ENCODE measurements at regions not wholly inside any gene's neighbourhood (a gene's known extent, or its start where the extent isn't known, plus 50 kb on each side); places are given as distances from the start of the nearest gene placed in this dataset.

DNA sequence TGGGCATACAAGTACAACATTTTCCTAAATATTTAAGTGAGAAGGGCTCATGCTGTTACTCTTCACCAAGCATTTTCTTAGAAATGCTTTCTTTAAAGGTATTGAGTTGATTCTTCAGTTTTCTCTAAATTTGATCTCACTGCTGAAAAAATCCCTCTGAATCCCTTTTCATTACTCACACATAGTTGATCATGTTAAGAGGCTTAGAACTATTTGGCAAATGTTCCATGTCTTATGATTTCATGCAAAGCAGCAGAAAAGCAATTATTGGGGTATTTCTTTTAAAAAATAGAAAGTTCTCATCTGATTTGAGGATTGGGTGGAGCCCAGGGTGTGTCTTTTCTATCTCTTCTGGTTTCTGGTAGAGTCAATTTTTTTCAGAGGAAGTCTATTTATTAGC is 1079.8 kb upstream of the ZEB2 start:
- no peak overlapping the region for H4K8ac ChIP-seq (replicated peaks; ENCODE audit: insufficient read length, low read depth, low read length)
- H2BK20ac ChIP-seq (ENCODE audit: low read depth, low read length, poor library complexity, severe bottlenecking): no peak overlapping the region
- H3K27ac Mint-ChIP-seq: no peak overlapping the region
- H4K20me1 ChIP-seq (ENCODE audit: control insufficient read depth, insufficient read depth, insufficient read length): no peaks in the 10 kb centered on the region
- no peaks in the 10 kb centered on the region for H3K27me3 Mint-ChIP-seq (ENCODE audit: low read depth)
- H3K9ac ChIP-seq (ENCODE audit: extremely low read depth, insufficient read length, low read length): no peak overlapping the region
- H4K5ac ChIP-seq (ENCODE audit: insufficient read length, low read depth, low read length): no peak overlapping the region
- no peak overlapping the region for H3K4ac ChIP-seq (ENCODE audit: low read depth, low read length)
- no peak overlapping the region for H3K14ac ChIP-seq (ENCODE audit: insufficient read depth, low read length)
- TF ChIP-seq, protein P1, sequence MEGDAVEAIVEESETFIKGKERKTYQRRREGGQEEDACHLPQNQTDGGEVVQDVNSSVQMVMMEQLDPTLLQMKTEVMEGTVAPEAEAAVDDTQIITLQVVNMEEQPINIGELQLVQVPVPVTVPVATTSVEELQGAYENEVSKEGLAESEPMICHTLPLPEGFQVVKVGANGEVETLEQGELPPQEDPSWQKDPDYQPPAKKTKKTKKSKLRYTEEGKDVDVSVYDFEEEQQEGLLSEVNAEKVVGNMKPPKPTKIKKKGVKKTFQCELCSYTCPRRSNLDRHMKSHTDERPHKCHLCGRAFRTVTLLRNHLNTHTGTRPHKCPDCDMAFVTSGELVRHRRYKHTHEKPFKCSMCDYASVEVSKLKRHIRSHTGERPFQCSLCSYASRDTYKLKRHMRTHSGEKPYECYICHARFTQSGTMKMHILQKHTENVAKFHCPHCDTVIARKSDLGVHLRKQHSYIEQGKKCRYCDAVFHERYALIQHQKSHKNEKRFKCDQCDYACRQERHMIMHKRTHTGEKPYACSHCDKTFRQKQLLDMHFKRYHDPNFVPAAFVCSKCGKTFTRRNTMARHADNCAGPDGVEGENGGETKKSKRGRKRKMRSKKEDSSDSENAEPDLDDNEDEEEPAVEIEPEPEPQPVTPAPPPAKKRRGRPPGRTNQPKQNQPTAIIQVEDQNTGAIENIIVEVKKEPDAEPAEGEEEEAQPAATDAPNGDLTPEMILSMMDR (conservative IDR thresholded peaks at IDR 0.05): no peak
- H3K56ac ChIP-seq (ENCODE audit: insufficient read length, low read depth, low read length): no peak overlapping the region
- H3K27ac ChIP-seq (ENCODE audit: insufficient read length, low read depth, low read length): no peak overlapping the region
- no peak overlapping the region for H3T11ph ChIP-seq (ENCODE audit: low read length)
- no peak overlapping the region for H3K4me2 ChIP-seq (ENCODE audit: insufficient read depth, insufficient read length, low read length)
- no peak for DNase-seq
- peaks cover 9 to 10% of the 10 kb centered on the region in 2 experiments for H3K4me1 Mint-ChIP-seq
- no peak overlapping the region for H2BK12ac ChIP-seq (ENCODE audit: insufficient read length, low read depth, low read length)
- H3K27me3 ChIP-seq (ENCODE audit: insufficient read depth, low read length): no peaks in the 10 kb centered on the region
- no peak overlapping the region for H3K4me3 Mint-ChIP-seq
- H3K4me1 ChIP-seq (ENCODE audit: insufficient read depth, low read length): no peaks in the 10 kb centered on the region
- no peak overlapping the region for H4K91ac ChIP-seq (ENCODE audit: insufficient read length, low read depth, low read length)
- H3K9me3 Mint-ChIP-seq: no peaks in the 10 kb centered on the region
- no peaks in the 10 kb centered on the region for H3K79me2 ChIP-seq (ENCODE audit: insufficient read depth, low read length)
- H3K36me3 Mint-ChIP-seq (ENCODE audit: insufficient read depth in 1 of 3, low read depth in 3 of 3): no peaks in the 10 kb centered on the region
- no peak overlapping the region for H2BK5ac ChIP-seq (ENCODE audit: insufficient read length, low read length)
- H2BK120ac ChIP-seq (ENCODE audit: low read depth, low read length, poor library complexity, severe bottlenecking): no peak overlapping the region
- H2AK5ac ChIP-seq (ENCODE audit: insufficient read length, low read length): no peak overlapping the region
- H2AFZ ChIP-seq (ENCODE audit: low read length): no peak overlapping the region
- no peaks in the 10 kb centered on the region for H3K23me2 ChIP-seq (ENCODE audit: insufficient read length, low read depth, low read length, poor library complexity, severe bottlenecking)
- H3K9me3 ChIP-seq (ENCODE audit: control insufficient read depth, low read depth, low read length): no peaks in the 10 kb centered on the region
- no peaks in the 10 kb centered on the region for H3K79me1 ChIP-seq (ENCODE audit: insufficient read depth, low read depth, low read length, poor library complexity, severe bottlenecking)
- H3K18ac ChIP-seq (ENCODE audit: insufficient read length, low read depth, low read length): no peak overlapping the region
- no peak overlapping the region for H3K23ac ChIP-seq (ENCODE audit: insufficient read length, low read depth, low read length)
- H2BK15ac ChIP-seq (ENCODE audit: low read depth, low read length): no peak overlapping the region
